HG02970 (cell line): ENCODE measurements at regions not wholly inside any gene's neighbourhood (a gene's known extent, or its start where the extent isn't known, plus 50 kb on each side); places are given as distances from the start of the nearest gene placed in this dataset.

Experiments used
- ATAC-seq: cut with Tn5 transposase; IDR thresholded peaks from one replicate; pipeline ENCODE4 v1.9.1; 2021; ENCODE audit warnings: mild to moderate bottlenecking, moderate library complexity, moderate number of reproducible peaks; ENCODE audit not compliant: unreplicated experiment, low FRiP score

DNA sequence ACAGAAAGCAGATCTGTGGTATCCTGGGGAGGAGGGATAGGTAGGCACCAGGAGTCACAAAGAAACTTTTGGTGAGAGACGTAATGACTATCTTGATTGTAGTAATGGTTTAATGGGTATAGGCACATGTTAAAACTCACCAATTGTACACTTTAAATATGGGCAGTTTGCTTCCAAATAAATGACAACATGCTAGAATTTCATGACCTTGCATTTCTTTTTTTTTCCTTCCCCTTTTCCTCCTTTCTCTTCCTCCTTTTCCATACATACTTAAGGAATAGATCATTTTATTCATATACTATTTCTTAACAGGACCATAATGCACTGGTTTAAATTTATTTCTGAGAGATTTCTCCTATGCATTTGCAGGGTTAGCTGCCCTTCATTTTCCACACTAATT, 341.8 kb downstream of the TMEM182 start:
- no peak for ATAC-seq

DNA sequence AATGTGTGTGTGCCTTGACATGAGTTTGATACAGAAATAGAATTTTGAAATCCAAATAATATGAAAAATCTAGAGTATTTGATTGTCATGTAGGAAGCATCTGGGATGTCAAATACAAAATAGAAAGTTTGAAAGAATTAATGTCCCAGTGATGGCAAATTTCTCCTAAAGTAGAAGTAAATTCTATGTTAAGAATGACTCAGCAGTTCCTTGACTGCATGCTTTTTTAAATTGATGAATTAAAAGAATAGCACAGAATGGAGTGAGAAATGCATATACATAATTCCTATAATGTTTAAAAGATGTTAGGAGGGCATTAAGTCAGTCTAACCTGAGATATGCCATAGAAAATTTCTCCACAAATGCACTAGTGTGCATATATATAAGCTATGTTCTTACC, 357.5 kb downstream of the TMEM182 start:
- no peak for ATAC-seq

DNA sequence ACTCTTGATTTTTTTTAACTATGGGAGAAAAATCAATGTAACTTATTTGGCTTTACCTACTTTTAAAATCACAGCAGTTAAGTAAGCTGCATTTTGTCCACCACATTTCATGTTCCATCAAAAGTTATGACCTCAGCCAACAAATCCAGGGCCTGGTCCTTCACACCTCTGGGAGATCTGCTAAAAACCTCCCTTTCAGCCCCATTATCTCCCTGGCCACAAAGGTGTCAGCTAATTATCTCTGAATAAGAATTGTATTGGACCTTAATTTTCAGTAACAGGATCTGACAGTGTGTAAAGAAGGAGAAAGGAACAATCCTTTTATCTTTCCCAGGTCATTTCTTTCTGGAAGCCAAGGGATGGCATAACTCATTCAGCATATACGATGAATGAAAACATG, 359.3 kb downstream of the TMEM182 start:
- ATAC-seq: no peak

DNA sequence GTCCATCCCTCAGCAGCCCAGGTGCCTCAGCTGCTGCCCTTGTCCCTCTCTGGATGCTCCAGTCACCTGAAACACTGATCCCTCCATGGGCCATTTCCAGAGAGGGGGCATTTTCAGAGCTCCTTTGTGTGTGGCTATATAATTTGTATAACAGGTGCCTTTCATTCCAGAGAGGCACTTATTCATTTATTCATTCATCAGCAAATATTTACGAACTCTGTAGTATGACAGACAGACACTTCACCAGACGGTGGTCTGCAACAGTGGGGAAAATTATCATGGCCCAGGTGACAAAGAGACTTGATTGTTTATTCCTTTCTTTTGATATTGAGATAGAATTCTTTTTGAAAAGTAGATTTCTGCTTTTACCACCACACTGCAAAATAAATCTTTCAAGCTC, 361.7 kb downstream of the TMEM182 start:
- ATAC-seq: no peak

DNA sequence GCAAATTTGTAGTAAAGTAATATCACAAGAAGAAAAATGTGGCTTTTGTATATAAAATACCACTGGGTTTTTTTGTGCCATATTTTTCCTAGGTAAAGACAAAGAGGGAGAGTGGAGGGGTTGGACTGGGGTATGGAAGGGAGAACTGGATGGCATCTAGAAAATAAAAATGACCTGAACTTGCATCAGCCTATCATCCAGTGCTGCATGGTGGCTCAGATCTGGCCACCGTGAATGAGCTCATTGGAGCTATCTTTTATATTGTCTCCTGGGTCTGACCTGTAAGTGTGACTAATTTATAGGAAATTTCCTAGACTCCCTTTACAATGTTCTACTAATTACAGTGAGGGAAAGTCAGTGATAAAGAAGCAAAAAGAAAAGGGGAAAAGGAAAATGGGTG, 369.0 kb downstream of the TMEM182 start:
- no peak for ATAC-seq

DNA sequence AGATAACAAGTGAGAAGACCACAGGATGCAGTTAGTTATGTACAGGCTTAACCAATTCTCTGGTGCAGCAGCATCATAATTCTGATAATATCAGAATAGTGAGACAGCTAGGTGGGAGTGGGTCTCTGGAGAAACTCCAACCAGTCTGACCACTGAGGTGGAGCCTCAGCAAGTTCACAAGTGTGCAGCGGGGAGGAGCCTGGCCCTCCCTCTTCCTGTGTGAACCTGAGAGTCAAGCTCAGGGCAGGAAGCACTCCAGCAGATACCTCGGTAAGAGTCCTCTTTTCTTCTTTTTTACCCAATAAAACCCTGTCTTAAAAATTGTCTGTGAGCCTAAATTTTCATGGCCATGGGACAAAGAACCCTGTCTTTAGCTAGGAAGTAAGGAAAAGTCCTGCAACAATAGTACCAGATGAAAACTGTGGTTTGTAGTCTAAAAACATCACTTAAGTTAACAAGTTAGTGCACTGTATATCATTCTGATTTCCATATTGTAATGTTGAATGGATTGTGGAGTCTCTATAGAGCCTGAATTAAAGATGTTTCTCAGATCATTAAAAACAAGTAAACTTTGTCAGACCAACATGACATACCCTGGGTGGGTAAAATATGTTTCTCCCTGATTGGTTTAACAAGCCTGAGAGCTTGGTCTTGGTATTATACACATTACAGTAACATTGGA, 370.8 kb downstream of the TMEM182 start:
- peak; percentile 64 for ATAC-seq

DNA sequence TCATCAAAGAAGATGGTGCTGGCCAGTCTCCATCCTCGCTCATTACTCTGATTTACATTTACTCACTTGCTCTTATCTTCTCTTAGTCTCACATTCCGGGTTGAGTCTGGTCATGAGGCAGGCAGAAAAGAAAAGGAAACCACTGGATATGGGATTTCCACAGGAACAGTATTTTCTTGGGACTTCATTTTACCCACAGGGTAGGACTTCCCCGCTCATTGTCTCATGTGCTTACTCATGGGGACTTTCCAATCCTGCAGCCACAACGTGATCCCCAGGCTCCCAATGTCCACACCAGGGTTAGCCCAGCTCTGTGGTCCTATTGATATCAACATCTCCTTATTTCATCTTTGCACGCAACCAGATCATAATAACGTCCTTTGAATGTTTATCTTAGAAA, 373.8 kb downstream of the TMEM182 start:
- ATAC-seq: no peak

DNA sequence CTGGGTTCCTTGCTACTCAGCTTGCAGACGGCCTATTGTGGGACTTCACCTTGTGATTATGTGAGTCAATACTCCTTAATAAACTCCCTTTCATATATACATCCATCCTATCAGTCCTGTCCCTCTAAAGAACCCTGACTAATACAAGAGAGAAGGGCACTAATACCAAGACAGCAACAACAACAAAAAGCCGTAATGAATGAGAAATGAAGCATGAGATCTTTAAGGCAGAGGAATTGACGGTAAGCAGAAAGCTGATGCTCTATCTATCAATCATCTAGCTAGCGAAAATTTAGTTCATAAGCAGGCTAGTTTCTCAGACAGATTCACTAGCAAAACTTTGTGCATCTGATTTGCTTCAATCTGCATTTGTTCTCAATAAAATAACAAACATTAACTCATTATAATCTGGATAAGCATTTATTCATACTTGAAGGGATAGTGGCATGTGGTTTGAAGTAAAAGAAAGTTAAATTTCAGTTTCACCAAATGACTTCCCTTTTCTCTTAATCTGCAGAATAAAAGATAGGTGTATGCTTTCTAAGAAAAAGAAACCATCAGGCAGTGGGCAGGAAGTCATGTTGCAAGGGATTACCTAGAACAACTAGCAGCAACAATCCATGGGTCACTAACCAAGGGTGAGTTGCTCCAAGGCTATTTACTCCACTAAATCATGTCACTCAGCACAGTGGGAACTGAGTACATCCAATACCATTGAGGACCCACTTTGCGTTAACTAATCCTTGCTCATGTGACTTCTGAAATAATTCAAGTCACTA, 376.5 kb downstream of the TMEM182 start:
- no peak for ATAC-seq

DNA sequence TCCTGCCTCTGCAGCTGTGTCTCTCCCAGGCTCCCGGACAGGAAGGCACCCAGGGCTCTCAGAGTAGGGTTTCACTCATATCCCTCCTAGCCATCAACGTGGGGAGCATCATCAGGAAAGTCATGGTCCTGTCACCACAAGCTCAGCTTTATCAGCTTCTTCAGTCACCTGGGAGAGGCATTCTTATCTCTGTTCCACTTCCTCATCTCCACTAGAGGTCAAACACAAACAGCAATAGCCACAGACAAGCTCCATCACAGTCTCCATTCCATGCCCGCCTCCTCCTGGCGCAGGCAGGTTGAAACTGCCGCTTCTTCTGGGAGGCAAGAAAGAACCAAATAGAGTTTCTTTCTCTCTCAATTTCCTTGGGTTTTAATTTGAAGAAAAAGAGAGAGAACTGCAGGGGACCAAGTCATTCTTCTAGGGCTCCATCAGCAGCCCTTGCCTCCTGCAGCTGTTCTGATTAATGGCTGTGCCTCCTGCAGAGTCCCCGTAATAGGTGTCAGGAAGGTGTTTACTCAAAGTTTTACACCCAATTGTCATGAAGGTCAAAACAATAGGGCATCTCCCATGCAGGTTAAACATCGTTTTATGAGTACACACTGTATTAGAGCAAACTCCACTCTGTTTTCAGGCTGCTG, 377.9 kb downstream of the TMEM182 start:
- no peak for ATAC-seq

DNA sequence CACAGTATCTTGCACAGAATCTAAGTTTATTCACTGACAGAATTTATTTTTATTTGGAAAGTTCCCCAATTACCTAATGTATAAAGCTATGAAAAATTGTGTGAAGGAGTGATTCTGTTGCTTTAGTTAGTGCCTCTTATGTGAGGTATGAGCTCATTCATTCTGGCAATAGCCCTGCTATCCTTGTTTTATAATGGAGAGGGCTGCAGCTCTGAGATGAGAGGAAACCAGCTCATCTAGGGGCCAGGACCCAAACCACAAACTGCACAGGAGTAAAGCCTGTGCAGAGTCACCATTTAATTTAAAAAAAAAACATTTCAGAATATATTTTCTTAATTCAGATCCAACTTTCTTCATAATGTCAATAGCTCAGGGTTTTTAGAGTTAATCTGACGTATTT, 383.0 kb downstream of the TMEM182 start:
- no peak for ATAC-seq

DNA sequence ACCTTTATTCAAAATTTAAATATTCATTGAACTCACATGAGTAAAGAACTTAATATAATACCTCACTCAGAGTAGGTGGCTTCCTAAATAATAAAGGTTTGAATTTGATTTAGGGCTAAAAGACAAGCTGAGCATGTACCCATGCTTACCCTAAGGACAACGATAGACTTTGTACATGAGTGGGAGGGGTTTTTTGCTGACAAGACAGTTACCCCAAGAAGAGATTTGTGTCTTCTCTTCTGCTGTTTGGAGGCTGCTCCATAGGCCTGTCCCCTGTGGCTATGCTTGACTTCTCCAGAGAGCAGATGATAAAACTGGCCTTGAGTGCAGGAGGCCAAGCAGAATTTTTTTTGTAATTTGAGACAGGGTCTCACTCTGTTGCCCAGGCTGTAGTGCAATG, 383.9 kb downstream of the TMEM182 start:
- ATAC-seq: no peak

DNA sequence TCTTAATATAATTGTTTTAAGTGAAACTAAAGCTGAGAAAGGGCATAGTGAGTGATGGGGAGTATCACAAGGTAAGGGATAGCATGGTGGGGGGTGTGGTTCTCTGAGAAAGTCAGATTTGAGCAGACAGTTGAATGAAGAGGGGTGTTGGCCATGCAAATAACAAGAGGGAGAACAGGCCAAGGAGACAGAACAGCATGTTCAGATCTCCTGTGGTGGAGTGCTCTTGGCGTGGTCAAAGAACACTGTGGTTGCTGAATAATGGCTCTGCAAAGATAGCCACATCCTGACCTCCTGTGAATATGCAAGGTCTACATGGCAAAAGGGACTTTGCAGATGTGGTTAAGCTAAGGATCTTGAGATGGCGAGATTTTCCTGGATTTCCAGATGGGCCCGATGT, 389.2 kb downstream of the TMEM182 start:
- no peak for ATAC-seq

DNA sequence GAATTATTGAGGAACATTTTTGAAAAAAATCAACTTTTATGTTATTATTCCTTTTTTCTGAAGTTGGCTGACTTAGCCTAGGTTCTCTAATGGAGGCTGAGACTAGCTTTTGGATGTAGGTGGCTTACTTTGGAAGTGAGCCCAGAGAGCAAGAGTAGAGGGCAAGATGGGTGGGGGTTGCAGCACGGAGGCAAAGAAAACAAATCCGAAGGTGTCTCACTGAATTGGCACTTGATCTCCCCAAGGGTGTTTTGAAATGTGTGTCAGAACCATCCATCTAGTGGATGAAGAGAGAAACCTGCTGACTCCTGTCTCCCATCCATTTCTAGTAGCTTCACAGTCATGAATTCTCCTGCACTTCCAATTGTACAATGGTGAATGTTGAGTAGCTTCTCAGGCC, 390.7 kb downstream of the TMEM182 start:
- no peak for ATAC-seq

DNA sequence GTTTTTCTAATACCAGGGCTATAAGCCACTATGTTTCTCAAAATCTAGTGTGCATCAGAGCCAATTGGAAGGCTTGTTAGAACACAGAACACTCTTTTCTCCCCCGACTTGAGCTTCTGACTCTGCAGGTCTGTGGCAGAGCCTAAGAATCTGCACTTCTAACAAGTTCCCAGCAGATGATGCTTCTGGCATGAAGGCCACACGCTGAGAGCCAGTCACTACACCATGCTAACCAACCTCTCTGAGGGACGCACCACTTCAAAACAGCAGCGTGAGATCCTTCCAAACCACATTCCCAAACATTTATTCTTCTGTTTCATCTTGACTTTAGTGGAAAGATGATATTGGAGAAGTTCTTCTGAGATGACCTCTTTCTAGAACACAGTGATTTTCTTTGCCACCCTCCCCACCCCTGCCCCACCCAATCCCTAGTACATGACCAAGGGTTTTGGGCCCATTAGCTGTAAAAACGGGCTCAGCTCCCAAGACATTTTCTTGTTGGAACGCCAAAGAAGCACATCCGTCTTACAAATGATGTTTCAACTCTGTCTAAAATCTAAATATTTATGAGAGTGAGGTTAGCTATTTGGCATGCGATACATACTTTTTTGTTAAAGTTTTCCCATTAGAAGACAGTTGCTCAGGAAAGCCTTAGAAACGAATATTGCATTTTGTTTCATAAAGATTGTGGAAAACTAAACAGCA, 391.9 kb downstream of the TMEM182 start:
- no peak for ATAC-seq

DNA sequence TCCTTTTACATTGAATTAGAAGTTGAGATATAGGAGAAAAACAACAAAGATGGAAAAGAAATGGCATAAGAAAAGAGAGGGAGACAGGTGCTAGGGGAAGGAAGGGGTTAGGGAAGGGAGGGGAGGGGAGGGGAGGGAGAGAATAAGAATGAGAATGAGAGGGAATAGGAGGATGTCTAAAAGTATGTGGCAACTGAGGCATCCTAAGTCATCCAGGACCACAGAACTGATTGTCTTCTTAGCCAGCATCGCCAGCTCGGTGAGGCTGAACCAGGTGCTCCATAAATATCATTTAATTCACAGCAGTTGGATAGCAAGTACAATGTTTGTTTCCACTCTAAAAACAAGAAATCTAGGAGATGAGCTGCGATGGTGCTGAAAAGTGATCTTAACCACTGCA, 393.5 kb downstream of the TMEM182 start:
- no peak for ATAC-seq

DNA sequence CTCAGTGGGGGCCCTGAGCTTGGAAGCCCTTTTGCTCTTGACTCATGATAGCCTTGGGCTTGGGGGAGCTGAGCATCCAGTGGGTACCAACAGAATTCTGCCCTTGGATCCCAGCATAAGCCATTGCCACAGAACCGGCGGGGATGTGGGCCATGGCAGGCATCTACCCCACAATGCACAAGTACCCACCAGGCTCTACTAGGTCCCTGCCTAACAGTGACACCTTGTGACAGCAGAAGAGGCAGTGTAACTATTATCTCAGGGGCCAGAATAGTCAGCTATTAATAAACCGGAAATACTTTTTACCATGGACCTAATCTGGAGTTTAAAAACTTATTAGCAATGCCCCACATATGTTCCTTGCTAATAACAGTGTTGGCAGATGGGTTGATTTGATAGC, 397.2 kb downstream of the TMEM182 start:
- no peak for ATAC-seq

DNA sequence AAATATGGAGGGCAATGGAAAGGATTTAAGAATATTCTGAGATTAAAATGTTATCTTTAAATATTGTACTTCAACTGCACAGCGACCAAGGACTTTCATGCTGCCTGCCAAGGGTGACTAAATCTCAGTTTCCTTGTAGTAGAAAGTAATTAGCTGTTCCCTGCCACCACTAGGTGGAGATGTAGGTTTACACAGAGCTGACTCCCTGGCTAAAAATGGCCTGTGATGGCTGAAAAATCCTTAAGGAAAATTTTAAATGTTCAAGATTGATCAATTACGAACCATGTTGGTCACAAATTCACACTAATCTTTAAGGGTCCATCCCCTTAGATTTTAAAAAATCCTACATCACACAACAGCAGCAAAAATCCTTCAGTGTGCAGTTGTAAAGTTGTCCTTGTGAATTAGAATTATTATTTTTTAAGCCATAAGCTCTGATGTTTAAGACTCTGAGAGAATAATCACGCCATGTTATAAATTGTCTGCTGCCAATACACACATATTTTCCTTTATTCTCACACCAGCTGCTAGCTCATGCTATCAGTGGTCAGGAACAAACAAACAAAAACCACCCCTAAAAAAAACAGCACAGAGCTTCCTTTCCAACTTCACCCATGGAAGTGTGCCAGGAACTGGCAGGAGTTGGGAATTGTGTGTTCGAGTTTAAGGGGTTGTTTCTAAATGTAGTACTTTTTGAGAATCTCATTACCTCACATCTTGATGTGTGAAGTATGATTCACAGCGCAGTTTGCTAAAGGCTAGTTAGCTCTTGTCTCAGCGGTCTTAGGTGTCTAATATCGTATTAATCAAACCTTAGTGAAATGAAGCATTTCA, 399.8 kb downstream of the TMEM182 start:
- ATAC-seq: no peak

DNA sequence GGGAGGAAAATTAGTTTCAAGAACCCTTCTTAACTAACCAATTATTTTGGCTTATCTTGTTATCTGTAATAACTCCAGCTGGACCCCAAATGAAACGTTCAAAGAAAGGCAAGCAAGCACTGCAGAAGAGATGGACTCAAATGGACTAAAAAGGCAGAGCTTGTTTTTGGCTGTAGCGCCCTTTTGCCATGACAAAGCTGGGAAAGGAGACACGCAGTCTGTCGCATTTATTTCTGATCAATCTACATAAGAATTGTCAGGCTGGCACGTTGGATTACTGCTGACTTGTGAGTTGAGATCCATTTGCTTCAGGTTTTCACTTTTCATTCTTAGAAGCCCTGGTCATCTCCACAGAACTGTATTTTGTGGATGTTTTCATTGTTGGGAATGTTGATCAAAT, 402.9 kb downstream of the TMEM182 start:
- no peak for ATAC-seq

DNA sequence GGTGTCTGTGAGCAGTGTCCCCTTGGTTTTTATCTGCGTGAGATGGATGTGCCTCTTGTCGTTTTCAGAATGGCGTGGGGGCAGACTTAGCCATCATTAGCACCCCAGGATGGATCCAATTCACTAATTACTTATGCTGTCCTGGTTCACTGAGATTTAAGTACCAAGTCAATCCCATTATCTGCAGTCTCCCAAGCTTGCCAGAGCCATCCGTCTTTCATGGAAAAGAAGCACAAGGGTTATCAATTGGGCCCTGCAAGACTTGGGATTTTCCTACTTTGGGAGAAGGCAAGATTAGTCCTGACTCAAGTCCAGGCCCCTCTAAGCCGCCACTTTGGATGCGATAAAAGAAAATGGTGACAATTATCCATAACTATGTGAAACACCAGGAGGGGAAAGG, 404.0 kb downstream of the TMEM182 start:
- ATAC-seq: no peak
